ENCODE measurements at regions not wholly inside any gene's neighbourhood (a gene's known extent, or its start where the extent isn't known, plus 50 kb on each side); places are given as distances from the start of the nearest gene placed in this dataset.

DNA sequence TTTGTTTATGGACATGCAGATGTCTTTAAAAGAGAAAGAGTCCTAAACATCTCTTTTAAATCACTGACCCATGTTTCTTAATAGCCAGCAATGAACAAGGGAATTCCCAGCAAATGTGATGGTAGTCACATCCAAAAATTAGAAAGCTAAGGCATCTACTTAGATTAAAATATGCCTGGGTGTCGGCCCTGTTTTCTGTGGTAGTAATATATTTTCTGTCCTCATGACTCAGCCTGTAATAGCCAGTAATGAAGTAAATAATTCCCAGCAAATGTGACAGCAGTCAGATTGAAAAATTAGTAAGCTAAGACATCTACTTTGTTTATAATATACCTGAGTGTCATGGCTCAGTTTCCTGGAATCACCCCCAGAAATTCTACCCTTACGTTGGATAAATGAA is 60.6 kb upstream of the MYRIP start:
- TF ChIP-seq CTCF (IDR thresholded peaks at IDR 0.05; ENCODE audit: insufficient read depth, low read length, poor library complexity, severe bottlenecking): no peak
- H3K36me3 ChIP-seq (ENCODE audit: control insufficient read depth, insufficient read depth, low read length): no peaks in the 10 kb centered on the region
- DNase-seq (ENCODE audit: low read depth): no peak
- no peaks in the 10 kb centered on the region for H3K27me3 ChIP-seq (ENCODE audit: control insufficient read depth, insufficient read depth, low read length)
- H3K4me3 ChIP-seq (ENCODE audit: low read depth, low read length): no peak overlapping the region

DNA sequence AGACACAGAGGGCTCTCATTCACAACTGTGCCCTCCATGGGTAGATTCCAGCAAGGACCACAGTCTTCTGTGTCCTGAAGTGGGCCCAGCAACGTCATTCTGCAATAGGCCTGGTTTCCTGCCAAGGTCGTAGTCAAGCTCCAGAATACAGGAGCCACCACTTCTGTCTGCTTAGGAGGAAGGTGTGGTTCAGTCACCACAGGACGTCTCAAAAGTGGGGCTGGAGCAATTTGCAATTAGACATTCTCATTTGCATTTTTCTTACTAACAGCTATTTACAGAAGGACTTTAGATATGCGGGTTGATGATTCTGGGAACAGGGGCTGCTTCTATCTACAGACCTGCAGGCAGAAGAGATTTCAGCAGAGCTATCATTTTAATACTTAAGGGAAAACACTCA is 58.7 kb upstream of the MYRIP start:
- no peak for TF ChIP-seq CTCF (IDR thresholded peaks at IDR 0.05; ENCODE audit: insufficient read depth, low read length, poor library complexity, severe bottlenecking)
- no peak for DNase-seq (ENCODE audit: low read depth)
- Histone ChIP-seq H3K36me3 (ENCODE audit: control insufficient read depth, insufficient read depth, low read length) (no peaks in the 10 kb centered on the region), H3K27me3 (ENCODE audit: control insufficient read depth, insufficient read depth, low read length) (no peaks in the 10 kb centered on the region), H3K4me3 (ENCODE audit: low read depth, low read length) (no peak overlapping the region)

DNA sequence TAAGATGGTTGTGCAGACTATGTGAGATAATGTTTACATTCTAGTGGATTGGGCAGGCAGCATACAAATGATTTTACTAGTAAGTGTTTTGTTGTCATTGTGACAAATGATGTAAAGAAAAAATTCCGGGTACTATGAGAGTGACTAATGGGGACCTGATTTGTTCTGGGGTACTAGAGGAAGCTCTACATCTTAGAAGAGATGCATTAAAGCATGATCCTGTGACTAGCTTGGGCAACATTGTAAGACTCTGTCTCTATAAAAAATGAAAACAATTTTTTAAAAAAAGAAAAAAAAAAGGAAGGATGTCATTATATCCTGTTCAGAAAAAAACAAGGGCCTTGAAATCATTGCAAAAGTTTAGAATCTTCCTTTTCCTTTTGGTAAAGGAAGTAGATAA is 58.1 kb upstream of the MYRIP start:
- no peak for TF ChIP-seq CTCF (IDR thresholded peaks at IDR 0.05; ENCODE audit: insufficient read depth, low read length, poor library complexity, severe bottlenecking)
- Histone ChIP-seq H3K4me3 (ENCODE audit: low read depth, low read length) (no peak overlapping the region), H3K27me3 (ENCODE audit: control insufficient read depth, insufficient read depth, low read length) (no peaks in the 10 kb centered on the region), H3K36me3 (ENCODE audit: control insufficient read depth, insufficient read depth, low read length) (no peaks in the 10 kb centered on the region)
- no peak for DNase-seq (ENCODE audit: low read depth)

DNA sequence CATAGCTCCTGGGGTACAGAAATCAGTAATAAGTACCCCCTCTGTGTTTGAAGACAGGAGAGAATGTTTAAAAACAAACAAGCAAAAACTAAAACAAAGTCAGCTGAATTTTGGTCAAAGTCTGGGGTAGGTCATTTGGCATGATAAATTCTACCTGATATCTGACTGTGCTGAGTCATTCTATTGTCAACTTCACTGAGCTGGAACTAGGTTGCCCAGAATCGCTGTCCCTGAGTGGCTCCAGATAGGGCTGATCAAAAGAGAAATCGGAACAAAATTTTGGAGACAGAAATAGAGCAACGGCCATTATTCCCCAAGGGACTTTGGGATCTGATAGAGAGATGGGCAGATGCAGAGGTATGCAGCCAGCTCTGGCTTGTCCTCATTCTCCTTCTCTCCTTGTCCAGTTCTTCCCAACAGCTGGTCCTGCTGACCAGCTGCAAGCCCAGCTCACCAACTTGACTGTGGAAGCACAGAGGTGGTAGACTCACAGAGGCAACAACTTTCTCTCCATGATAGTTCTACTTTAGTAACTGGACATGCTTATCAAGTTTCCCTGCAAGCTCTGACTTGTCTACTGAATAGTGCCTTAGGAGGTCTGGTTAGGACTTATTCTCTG is 57.3 kb upstream of the MYRIP start:
- Histone ChIP-seq H3K4me3 (ENCODE audit: low read depth, low read length) (no peak overlapping the region), H3K27me3 (ENCODE audit: control insufficient read depth, insufficient read depth, low read length) (no peaks in the 10 kb centered on the region), H3K36me3 (ENCODE audit: control insufficient read depth, insufficient read depth, low read length) (no peaks in the 10 kb centered on the region)
- TF ChIP-seq CTCF (IDR thresholded peaks at IDR 0.05; ENCODE audit: insufficient read depth, low read length, poor library complexity, severe bottlenecking): no peak
- DNase-seq (ENCODE audit: low read depth): no peak

DNA sequence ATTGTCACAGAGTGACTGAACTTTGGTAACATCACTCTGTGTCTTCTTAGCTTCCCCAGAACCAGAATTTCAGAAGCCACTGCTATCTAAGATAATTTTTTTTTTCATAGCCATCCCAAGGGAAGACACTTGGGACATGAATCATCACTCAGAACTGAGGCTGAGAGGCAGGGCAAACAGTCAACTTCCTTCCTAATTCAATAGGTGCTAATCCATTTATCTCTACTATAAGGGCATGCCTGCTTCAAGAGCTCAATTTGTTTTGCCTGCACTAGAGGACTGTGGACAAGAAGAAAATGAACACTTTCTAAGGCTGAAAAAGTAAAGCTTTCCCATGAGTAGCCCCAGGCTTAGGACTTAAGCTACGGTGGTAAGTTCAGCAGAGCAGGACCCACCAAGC is 56.7 kb upstream of the MYRIP start:
- no peaks in the 10 kb centered on the region for H3K36me3 ChIP-seq (ENCODE audit: control insufficient read depth, insufficient read depth, low read length)
- no peak for DNase-seq (ENCODE audit: low read depth)
- no peak for TF ChIP-seq CTCF (IDR thresholded peaks at IDR 0.05; ENCODE audit: insufficient read depth, low read length, poor library complexity, severe bottlenecking)
- H3K4me3 ChIP-seq (ENCODE audit: low read depth, low read length): no peak overlapping the region
- H3K27me3 ChIP-seq (ENCODE audit: control insufficient read depth, insufficient read depth, low read length): no peaks in the 10 kb centered on the region

- H3K27me3 ChIP-seq (ENCODE audit: control insufficient read depth, insufficient read depth, low read length): no peaks in the 10 kb centered on the region
- H3K4me3 ChIP-seq (ENCODE audit: low read depth, low read length): no peak overlapping the region
- TF ChIP-seq CTCF (IDR thresholded peaks at IDR 0.05; ENCODE audit: insufficient read depth, low read length, poor library complexity, severe bottlenecking): no peak
- DNase-seq (ENCODE audit: low read depth): no peak
- H3K36me3 ChIP-seq (ENCODE audit: control insufficient read depth, insufficient read depth, low read length): no peaks in the 10 kb centered on the region
These were observed 56.0 kb upstream of the MYRIP start for GRCh38 chr3:39753391-39753790.
